ENCODE measurements at regions not wholly inside any gene's neighbourhood (a gene's known extent, or its start where the extent isn't known, plus 50 kb on each side); places are given as distances from the start of the nearest gene placed in this dataset.

- TF ChIP-seq CTCF (IDR thresholded peaks at IDR 0.05 in 2 of 3, conservative IDR thresholded peaks at IDR 0.05 in 1 of 3; ENCODE audit: control insufficient read depth in 2 of 3, extremely low read depth in 1 of 3, insufficient read depth in 1 of 3, low read depth in 3 of 3, low read length in 3 of 3): no peak
- no peak for TF ChIP-seq RAD51 (IDR thresholded peaks at IDR 0.05)
- no peak for TF ChIP-seq EED (IDR thresholded peaks at IDR 0.05; ENCODE audit: low read depth)
Measured at GRCh38 chr11:97966901-97967300, 1053.8 kb upstream of the CNTN5 start (continued).

- Histone ChIP-seq H3K9me3 (replicated peaks; ENCODE audit: control insufficient read depth, insufficient read depth, low read length) (no peaks in the 10 kb centered on the region), H3K4me3 (no peak overlapping the region), H3K27me3 (replicated peaks in 1 of 2; ENCODE audit: control insufficient read depth in 2 of 2, insufficient read depth in 2 of 2, low read length in 1 of 2) (no peaks in the 10 kb centered on the region), H3K9ac (ENCODE audit: control insufficient read depth, insufficient read depth, low read length) (no peak overlapping the region), H4K20me1 (ENCODE audit: control insufficient read depth, insufficient read depth) (no peaks in the 10 kb centered on the region), H3K27ac (ENCODE audit: control insufficient read depth, insufficient read depth) (no peak overlapping the region), H3K4me2 (ENCODE audit: control insufficient read depth, insufficient read depth) (no peak overlapping the region), H3K36me3 (ENCODE audit: control insufficient read depth in 2 of 2, insufficient read depth in 2 of 2, low read length in 1 of 2) (no peaks in the 10 kb centered on the region), H3K4me1 (ENCODE audit: control insufficient read depth, insufficient read depth, low read length) (no peaks in the 10 kb centered on the region), H2AFZ (ENCODE audit: control insufficient read depth, low read depth, low read length) (no peak overlapping the region), H3K79me2 (ENCODE audit: control insufficient read depth, insufficient read depth, low read length) (no peaks in the 10 kb centered on the region)
- BruUV-seq (replicated peaks): no TSS peak
- DNase-seq (ENCODE audit: low read depth, low spot score): no peak
- CTCF ChIA-PET: no interaction called here
- 8% methylated on average over 2 of the region's 2 CpGs for WGBS (ENCODE audit: insufficient coverage, insufficient replicate concordance, low lambda C conversion rate, missing lambda C conversion rate)
- RAD21 ChIA-PET (ENCODE audit: unreplicated experiment): no interaction called here
- SMC1A ChIA-PET (ENCODE audit: uncharacterized antibody, unreplicated experiment): no interaction called here
- in situ Hi-C loops (cut with MboI): no loop called here
- POLR2A ChIA-PET: no interaction called here
- intact Hi-C loops (cut with micrococcal nuclease; ENCODE audit: unreplicated experiment): no loop called here
- ATAC-seq: no peak
- FAIRE-seq: no peak
- TF ChIP-seq KLF5 (IDR thresholded peaks at IDR 0.05; ENCODE audit: partially characterized antibody): no peak
- no peak for TF ChIP-seq USF1 (IDR thresholded peaks at IDR 0.05; ENCODE audit: borderline replicate concordance, extremely low read length, insufficient read depth, low read depth, low read length)
- no peak for TF ChIP-seq ZNF274 (IDR thresholded peaks at IDR 0.05; ENCODE audit: insufficient read depth, insufficient read length)
- TF ChIP-seq ZZZ3 (IDR thresholded peaks at IDR 0.05; ENCODE audit: control insufficient read depth, insufficient read length, low read depth): no peak
- no peak for TF ChIP-seq ESRRA (IDR thresholded peaks at IDR 0.05; ENCODE audit: low read length)
- TF ChIP-seq JUND (IDR thresholded peaks at IDR 0.05; ENCODE audit: low read depth, low read length): no peak
- no peak for TF ChIP-seq SRF (IDR thresholded peaks at IDR 0.05; ENCODE audit: low read depth in 2 of 2, low read length in 2 of 2)
- TF ChIP-seq MYB (IDR thresholded peaks at IDR 0.05; ENCODE audit: borderline replicate concordance, low read depth, low read length): no peak
- no peak for TF ChIP-seq WRNIP1 (IDR thresholded peaks at IDR 0.05; ENCODE audit: borderline replicate concordance, low read depth, low read length)
- TF ChIP-seq ZNF384 (IDR thresholded peaks at IDR 0.05; ENCODE audit: borderline replicate concordance, low read depth, low read length): no peak
- TF ChIP-seq NRF1 (conservative IDR thresholded peaks at IDR 0.05; ENCODE audit: low read depth, low read length): no peak
- no peak for TF ChIP-seq ZNF217 (IDR thresholded peaks at IDR 0.05)
- TF ChIP-seq ATF2 (IDR thresholded peaks at IDR 0.05; ENCODE audit: low read length): no peak
- TF ChIP-seq ATF3 (IDR thresholded peaks at IDR 0.05; ENCODE audit: borderline replicate concordance, extremely low read depth, low read depth, low read length): no peak
- TF ChIP-seq HDAC2 (IDR thresholded peaks at IDR 0.05): no peak
- TF ChIP-seq CREB1 (IDR thresholded peaks at IDR 0.05; ENCODE audit: low read depth): no peak
- TF ChIP-seq USF2 (IDR thresholded peaks at IDR 0.05; ENCODE audit: borderline replicate concordance, low read depth, low read length): no peak
Measured at GRCh38 chr11:97968071-97968470, 1052.7 kb upstream of the CNTN5 start.

Measured in GM12878 (cell line).